Fibroblast of the aortic adventitia (primary cell): ENCODE measurements at regions not wholly inside any gene's neighbourhood (a gene's known extent, or its start where the extent isn't known, plus 50 kb on each side); places are given as distances from the start of the nearest gene placed in this dataset.

Source experiments
- DNase-seq: peaks from one replicate; pipeline ENCODE4 v3.0.0-alpha.2; 2010; ENCODE audit warnings: low read depth
- H3K4me3 ChIP-seq: 2 replicates; pipeline ENCODE4 v1.5.1; 2011; ENCODE audit warnings: low read depth, mild to moderate bottlenecking, control low read depth, low read length, moderate library complexity
- CTCF ChIP-seq: IDR thresholded peaks from 2 replicates; pipeline ENCODE4 v1.5.1; 2011; ENCODE audit warnings: mild to moderate bottlenecking, low read length, control low read depth, inconsistent platforms; ENCODE audit not compliant: insufficient read depth

DNA sequence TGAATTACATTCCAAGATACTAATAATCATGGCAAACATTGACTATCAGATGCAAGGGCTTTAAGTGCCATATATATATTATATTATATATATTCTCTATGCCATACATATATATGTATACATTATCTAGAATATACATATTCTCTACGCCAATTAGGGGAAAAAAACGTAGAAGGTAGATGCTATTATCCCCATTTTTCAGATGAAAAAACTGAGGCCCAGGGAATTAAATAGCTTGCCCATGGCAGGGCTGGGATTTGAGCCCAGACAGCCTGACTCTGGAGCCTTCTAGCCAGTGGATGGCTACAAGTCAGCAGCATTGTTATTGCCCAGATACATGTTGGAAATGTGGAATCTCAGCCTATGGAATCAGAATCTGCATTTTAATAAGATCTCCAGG is 116.0 kb upstream of the BTG1 start:
- H3K4me3 ChIP-seq: no peak overlapping the region
- DNase-seq: no peak
- no peak for TF ChIP-seq CTCF

DNA sequence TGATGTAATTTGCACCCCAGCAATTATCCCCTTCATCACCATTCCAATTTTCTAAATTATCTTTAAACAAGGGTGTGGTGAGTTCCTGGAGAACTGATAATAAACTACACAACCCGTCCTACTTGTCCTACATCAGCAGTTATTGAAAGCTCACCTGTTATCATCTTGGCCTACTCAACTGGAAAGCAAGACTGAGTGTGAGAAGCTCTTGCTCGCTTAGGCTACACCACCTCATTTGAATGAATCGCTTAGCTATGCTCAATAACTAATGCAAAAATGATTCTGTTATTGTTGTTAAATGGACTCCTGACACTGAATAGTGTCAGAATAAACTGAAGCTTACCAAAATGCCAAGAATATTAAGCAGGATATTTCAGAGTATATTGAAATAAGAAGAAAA is 115.4 kb upstream of the BTG1 start:
- DNase-seq: no peak
- no peak for TF ChIP-seq CTCF
- H3K4me3 ChIP-seq: no peak overlapping the region

- H3K4me3 ChIP-seq: no peak overlapping the region
- TF ChIP-seq CTCF: no peak
- DNase-seq: peak; percentile 3
Measured at GRCh38 chr12:92259696-92260251, 114.1 kb upstream of the BTG1 start.

DNA sequence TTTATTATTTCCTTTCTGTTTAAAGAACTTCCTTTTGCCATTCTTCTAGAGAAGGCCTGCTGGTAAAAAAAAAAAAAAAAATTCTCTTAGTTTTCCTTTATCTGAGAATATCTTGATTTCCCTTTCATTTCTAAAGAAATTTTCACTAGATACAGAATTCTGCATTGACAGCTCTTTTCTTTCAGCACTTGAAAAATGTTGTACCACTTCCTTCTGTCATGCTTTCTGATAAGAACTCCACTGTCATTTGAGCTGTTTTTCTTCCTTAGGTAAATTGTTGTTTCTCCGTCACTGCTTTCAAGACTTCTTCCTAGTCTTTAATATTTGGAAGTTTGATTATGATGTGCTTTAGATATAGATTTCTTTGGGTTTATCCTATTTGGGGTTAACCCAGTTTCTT is 113.6 kb upstream of the BTG1 start:
- DNase-seq: no peak
- H3K4me3 ChIP-seq: no peak overlapping the region
- no peak for TF ChIP-seq CTCF

DNA sequence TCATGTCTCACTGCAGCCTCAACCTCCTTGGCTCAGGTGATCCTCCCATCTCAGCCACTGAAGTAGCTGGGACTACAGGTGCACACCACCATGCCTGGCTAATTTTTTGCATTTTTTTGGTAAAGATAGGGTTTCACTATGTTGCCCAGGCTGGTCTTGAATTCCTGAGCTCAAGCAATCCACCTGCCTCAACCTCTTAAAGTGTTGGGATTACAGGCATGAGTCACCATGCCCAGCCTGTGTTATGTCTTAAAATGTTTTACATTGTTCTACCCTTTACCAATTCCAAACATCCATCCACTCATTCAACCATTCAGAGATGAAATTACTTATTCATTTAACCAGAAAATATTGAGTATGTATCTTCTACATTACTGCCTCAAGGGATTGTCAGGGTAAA is 111.6 kb upstream of the BTG1 start:
- TF ChIP-seq CTCF: no peak
- no peak for DNase-seq

DNA sequence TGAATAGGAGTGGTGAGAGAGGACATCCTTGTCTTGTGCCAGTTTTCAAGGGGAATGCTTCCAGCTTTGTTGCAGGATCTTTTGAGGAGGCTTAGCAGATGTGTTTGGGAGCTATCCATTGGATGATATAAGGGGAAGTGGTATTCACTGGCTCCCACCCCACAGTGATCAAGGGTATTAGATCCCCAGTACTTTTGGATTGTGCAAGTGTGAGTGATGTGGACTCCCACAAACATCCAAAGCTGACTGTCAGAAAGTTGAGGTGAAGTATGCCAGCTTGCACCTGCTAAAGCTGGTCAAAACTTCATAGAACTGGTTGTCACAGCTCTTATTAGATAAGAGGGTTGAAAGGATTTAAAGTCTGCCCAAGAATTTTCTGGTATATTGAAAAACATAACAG is 110.1 kb upstream of the BTG1 start:
- TF ChIP-seq CTCF: no peak
- no peak for DNase-seq
- H3K4me3 ChIP-seq: no peak overlapping the region

More for the DNA sequence above, 111.6 kb upstream of the BTG1 start:
- no peak overlapping the region for H3K4me3 ChIP-seq

GRCh38 chr12:92253301-92253700 is 107.7 kb upstream of the BTG1 start:
- H3K4me3 ChIP-seq: no peak overlapping the region
- no peak for TF ChIP-seq CTCF
- DNase-seq: no peak
